BJ (cell line): ENCODE measurements at regions not wholly inside any gene's neighbourhood (a gene's known extent, or its start where the extent isn't known, plus 50 kb on each side); places are given as distances from the start of the nearest gene placed in this dataset.

Experiments used
- CTCF ChIA-PET: fragments of 350-600 bp; formaldehyde crosslinking; extraction: SDS; loops from one replicate; lab custom pipeline; 2021; ENCODE audit warnings: antibody characterized with exemption, inconsistent platforms; lab: Yijun Ruan, JAX
- POLR2A ChIA-PET: fragments of 300-600 bp; sonication (Branson Sonifier 250); formaldehyde crosslinking; extraction: SDS; loops from one replicate; lab custom pipeline; 2021; ENCODE audit warnings: antibody characterized with exemption; lab: Charles Lee
- DNase-seq: peaks from one replicate; pipeline ENCODE4 v3.0.0-alpha.2; 2011; ENCODE audit warnings: low read depth
- H3K27me3 ChIP-seq: 2 replicates; pipeline ENCODE4 v1.6.0; 2011; ENCODE audit warnings: low read length; ENCODE audit not compliant: control insufficient read depth, insufficient read depth
- H3K36me3 ChIP-seq: 2 replicates; pipeline ENCODE4 v1.5.1; 2011; ENCODE audit warnings: low read length; ENCODE audit not compliant: control insufficient read depth, insufficient read depth
- H3K4me3 ChIP-seq: 2 replicates; pipeline ENCODE4 v1.5.1; 2011; ENCODE audit warnings: low read depth, mild to moderate bottlenecking, control low read depth, low read length
- CTCF ChIP-seq: IDR thresholded peaks from 2 replicates; pipeline ENCODE4 v1.5.1; 2011; ENCODE audit warnings: low read depth, mild to moderate bottlenecking, control low read depth, inconsistent platforms, low read length, moderate library complexity; ENCODE audit not compliant: insufficient read depth

DNA sequence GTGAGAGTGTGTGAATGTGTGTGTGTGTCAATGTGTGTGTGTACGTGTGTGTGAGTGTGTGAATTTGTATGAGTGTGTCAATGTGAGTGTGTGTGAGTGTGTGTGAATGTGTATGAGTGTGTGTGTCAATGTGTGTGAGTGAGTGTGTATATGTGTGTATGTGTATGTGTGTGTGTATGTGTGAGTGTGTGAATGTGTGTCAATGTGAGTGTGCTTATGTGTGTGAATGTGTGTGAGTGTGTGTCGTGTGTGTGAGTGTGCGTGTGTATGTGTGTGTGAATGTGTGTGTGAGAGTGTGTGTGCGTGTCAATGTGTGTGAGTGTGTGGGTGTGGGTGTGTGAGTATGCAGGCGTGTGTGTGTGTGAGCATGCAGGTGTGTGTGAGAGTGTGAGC, 93.5 kb upstream of the ALDH1A3 start:
- POLR2A ChIA-PET = no interaction called here
- no peak for TF ChIP-seq CTCF
- CTCF ChIA-PET = interaction anchor here (1.5 kb wide), 1 partner anchor 115 kb away, joined by 5 read pairs; no protein-coding TSS in a partner anchor

GRCh38 chr15:100786901-100787566, 92.6 kb upstream of the ALDH1A3 start:
- POLR2A ChIA-PET = no interaction called here
- CTCF ChIA-PET = no interaction called here

More for the DNA sequence above, 93.5 kb upstream of the ALDH1A3 start:
- DNase-seq = no peak
- Histone ChIP-seq H3K4me3 (no peak overlapping the region), H3K36me3 (no peaks in the 10 kb centered on the region), H3K27me3 (no peaks in the 10 kb centered on the region; the same call in 1 of the 2 replicates)

DNA sequence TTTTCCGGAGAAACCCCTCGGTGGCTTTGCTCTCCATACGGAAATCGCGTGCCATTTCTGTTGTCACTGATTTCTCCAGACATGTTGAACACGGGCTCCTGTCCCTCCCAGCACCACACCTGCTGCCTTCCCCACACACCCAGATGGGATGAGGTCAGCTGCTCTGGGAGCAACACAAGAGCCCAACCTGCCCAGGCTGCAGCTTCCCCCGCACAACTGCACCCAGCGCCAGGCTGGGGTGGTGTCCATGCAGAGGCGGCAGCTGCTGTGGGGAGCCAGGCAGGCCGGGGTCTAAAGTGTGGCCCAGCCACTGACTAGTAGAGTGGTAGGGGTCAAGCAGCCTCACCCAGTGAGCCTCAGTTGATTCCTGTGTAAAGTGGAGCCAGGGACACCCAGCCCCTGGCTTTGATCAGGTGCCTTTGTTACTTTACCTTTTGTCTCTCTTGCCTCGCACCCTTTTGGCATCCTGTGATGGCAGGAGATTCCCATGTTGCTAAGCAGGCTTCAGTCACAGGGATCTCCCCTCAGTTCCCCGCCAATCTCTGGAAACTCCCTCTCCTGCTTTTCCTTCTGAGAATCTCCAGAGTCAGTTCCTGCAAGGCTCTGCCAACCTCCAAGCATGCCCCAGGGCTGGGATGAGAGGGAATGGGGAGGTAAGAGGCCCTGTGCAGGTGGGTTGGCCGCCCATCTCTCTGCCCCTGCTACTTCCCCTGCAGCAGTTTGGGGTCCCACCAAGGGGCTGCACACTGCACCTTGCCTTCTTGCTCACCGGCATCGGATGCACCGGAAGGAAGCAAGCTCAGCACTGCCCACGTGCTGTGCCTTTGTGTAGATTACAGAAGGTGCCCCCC, 91.8 kb upstream of the ALDH1A3 start:
- Histone ChIP-seq H3K36me3 (no peaks in the 10 kb centered on the region), H3K27me3 (no peaks in the 10 kb centered on the region; the same call in 1 of the 2 replicates), H3K4me3 (no peak overlapping the region)
- ChIA-PET POLR2A (no interaction called here), CTCF (no interaction called here)
- DNase-seq = no peak
- no peak for TF ChIP-seq CTCF

More at GRCh38 chr15:100786901-100787566, 92.6 kb upstream of the ALDH1A3 start:
- TF ChIP-seq CTCF = no peak
- DNase-seq = no peak
- H3K4me3 ChIP-seq = no peak overlapping the region
- no peaks in the 10 kb centered on the region; the same call in 1 of the 2 replicates for H3K27me3 ChIP-seq
- H3K36me3 ChIP-seq = no peaks in the 10 kb centered on the region

- CTCF ChIA-PET = no interaction called here
- POLR2A ChIA-PET = no interaction called here
These were observed 91.1 kb upstream of the ALDH1A3 start for GRCh38 chr15:100788418-100789105.

More at GRCh38 chr15:100788418-100789105, 91.1 kb upstream of the ALDH1A3 start:
- no peaks in the 10 kb centered on the region for H3K36me3 ChIP-seq
- no peak for TF ChIP-seq CTCF
- no peak overlapping the region for H3K4me3 ChIP-seq
- no peaks in the 10 kb centered on the region; the same call in 1 of the 2 replicates for H3K27me3 ChIP-seq
- no peak for DNase-seq
